ENCODE measurements at regions not wholly inside any gene's neighbourhood (a gene's known extent, or its start where the extent isn't known, plus 50 kb on each side); places are given as distances from the start of the nearest gene placed in this dataset.

- TF ChIP-seq CTCF (IDR thresholded peaks at IDR 0.05) (no peak), TCF7L2 (IDR thresholded peaks at IDR 0.05; ENCODE audit: low read depth, low read length) (no peak)
Measured at GRCh38 chr4:137749466-137749865, 217.2 kb upstream of the PCDH18 start.

All from Panc1 (cell line).